ENCODE measurements at regions not wholly inside any gene's neighbourhood (a gene's known extent, or its start where the extent isn't known, plus 50 kb on each side); places are given as distances from the start of the nearest gene placed in this dataset.

DNA sequence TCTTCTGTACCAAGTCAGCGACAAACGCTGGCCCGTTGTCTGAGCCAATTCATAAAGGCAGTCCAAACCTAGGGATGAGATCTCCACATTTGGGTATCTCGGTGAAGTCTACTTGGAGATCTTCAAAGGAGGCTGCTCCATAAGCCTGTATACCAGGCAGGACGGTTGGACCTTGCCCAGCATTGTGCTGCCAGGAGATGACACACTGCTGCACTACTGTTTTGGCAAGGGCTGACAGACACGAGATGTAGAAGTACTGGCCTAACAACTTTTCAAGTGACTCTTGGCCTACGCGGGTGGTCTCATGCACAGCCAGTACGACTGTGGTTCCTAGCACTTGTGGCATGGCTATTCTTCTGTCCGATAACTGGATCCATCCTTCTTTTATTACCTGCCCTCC lies 135.3 kb downstream of the SLC38A6 start:
- TF ChIP-seq, protein P1, sequence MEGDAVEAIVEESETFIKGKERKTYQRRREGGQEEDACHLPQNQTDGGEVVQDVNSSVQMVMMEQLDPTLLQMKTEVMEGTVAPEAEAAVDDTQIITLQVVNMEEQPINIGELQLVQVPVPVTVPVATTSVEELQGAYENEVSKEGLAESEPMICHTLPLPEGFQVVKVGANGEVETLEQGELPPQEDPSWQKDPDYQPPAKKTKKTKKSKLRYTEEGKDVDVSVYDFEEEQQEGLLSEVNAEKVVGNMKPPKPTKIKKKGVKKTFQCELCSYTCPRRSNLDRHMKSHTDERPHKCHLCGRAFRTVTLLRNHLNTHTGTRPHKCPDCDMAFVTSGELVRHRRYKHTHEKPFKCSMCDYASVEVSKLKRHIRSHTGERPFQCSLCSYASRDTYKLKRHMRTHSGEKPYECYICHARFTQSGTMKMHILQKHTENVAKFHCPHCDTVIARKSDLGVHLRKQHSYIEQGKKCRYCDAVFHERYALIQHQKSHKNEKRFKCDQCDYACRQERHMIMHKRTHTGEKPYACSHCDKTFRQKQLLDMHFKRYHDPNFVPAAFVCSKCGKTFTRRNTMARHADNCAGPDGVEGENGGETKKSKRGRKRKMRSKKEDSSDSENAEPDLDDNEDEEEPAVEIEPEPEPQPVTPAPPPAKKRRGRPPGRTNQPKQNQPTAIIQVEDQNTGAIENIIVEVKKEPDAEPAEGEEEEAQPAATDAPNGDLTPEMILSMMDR (IDR thresholded peaks at IDR 0.05; ENCODE audit: extremely low read depth, low read depth, low read length), result no peak
- Histone ChIP-seq H3K4me3 (ENCODE audit: insufficient read depth, low read length) (no peak overlapping the region), H3K9me3 (ENCODE audit: low read depth, low read length) (peaks cover 2% of the 10 kb centered on the region), H3K4me2 (ENCODE audit: insufficient read depth, low read length) (no peak overlapping the region), H4K20me1 (ENCODE audit: insufficient read depth, low read length) (no peaks in the 10 kb centered on the region), H3K4me1 (ENCODE audit: insufficient read depth, low read length) (peaks cover 11% of the 10 kb centered on the region), H3K79me2 (ENCODE audit: insufficient read depth, low read length) (no peaks in the 10 kb centered on the region), H3K27ac (ENCODE audit: low read depth, low read length) (no peak overlapping the region), H3K27me3 (ENCODE audit: insufficient read depth, low read length) (no peaks in the 10 kb centered on the region), H3K36me3 (ENCODE audit: insufficient read depth, low read length) (no peaks in the 10 kb centered on the region), H2AFZ (ENCODE audit: low read length) (no peak overlapping the region)
- DNase-seq (ENCODE audit: insufficient read length, low spot score, missing footprints), result no peak

DNA sequence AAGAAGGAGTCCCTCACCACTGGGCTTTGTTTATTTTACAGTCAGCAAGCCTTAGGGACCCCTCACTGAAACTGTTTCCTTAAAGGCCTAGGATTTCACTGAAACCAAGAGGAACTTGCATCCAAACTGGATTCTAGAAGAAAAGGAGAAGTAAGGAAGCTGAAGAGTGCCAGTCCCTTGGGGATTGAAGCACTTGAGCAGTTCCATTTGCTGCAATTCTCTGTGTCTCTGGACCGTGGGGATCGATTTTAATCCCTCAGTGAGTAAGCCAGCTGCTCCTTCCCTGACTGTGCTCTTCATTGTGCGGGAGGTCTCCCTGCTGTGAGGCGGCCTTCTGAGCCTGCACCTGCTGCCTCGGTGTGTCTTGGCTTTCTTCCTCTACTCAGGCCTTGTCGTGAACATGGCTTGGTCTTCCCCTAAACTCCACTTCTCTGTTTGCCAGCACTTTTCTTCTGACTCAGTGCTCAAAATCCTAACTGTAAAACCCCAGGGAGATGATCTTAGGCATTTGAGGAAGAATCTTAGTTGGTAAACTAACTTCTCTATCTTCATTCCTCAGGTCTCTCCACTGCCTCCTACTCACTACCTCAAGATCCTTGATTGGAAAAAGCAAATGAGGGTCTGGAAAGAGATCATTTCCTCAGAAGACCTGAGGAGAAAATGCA lies 132.6 kb downstream of the SLC38A6 start:
- Histone ChIP-seq H3K27me3 (ENCODE audit: insufficient read depth, low read length) (no peaks in the 10 kb centered on the region), H3K27ac (ENCODE audit: low read depth, low read length) (no peak overlapping the region), H2AFZ (ENCODE audit: low read length) (no peak overlapping the region), H3K4me2 (ENCODE audit: insufficient read depth, low read length) (no peak overlapping the region), H3K79me2 (ENCODE audit: insufficient read depth, low read length) (no peaks in the 10 kb centered on the region), H3K36me3 (ENCODE audit: insufficient read depth, low read length) (no peaks in the 10 kb centered on the region), H3K9me3 (ENCODE audit: low read depth, low read length) (peaks cover 2% of the 10 kb centered on the region), H3K4me3 (ENCODE audit: insufficient read depth, low read length) (no peak overlapping the region), H4K20me1 (ENCODE audit: insufficient read depth, low read length) (no peaks in the 10 kb centered on the region), H3K4me1 (ENCODE audit: insufficient read depth, low read length) (peaks cover 25% of the 10 kb centered on the region)
- TF ChIP-seq, protein P1 (IDR thresholded peaks at IDR 0.05; ENCODE audit: extremely low read depth, low read depth, low read length), result no peak
- DNase-seq (ENCODE audit: insufficient read length, low spot score, missing footprints), result no peak

DNA sequence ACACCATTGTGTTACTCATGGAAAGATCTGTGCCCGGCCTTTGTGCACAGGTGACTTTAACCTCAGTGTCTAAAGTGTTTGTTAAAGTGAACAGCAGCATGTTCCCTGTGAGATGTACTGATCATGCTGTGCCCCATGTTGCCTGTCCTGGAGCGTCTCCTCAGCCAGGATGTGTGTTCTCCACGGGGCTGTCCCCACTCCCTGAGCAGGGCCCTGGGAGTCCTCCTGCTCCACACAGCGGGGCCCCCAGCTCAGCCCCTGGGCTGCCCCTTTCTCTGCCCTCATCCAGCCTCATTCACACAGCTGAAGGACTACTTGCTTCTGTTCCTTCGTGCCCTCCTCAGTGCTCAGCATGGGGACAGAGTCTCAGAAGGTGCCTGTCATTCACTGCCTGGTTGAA lies 131.5 kb downstream of the SLC38A6 start:
- no peak for DNase-seq (ENCODE audit: insufficient read length, low spot score, missing footprints)
- Histone ChIP-seq H3K4me1 (ENCODE audit: insufficient read depth, low read length) (peaks cover 25% of the 10 kb centered on the region), H3K27ac (ENCODE audit: low read depth, low read length) (no peak overlapping the region), H3K4me2 (ENCODE audit: insufficient read depth, low read length) (no peak overlapping the region), H4K20me1 (ENCODE audit: insufficient read depth, low read length) (no peaks in the 10 kb centered on the region), H3K4me3 (ENCODE audit: insufficient read depth, low read length) (no peak overlapping the region), H3K79me2 (ENCODE audit: insufficient read depth, low read length) (no peaks in the 10 kb centered on the region), H3K36me3 (ENCODE audit: insufficient read depth, low read length) (no peaks in the 10 kb centered on the region), H2AFZ (ENCODE audit: low read length) (no peak overlapping the region), H3K27me3 (ENCODE audit: insufficient read depth, low read length) (no peaks in the 10 kb centered on the region), H3K9me3 (ENCODE audit: low read depth, low read length) (peaks cover 2% of the 10 kb centered on the region)
- TF ChIP-seq, protein P1 (IDR thresholded peaks at IDR 0.05; ENCODE audit: extremely low read depth, low read depth, low read length), result no peak

DNA sequence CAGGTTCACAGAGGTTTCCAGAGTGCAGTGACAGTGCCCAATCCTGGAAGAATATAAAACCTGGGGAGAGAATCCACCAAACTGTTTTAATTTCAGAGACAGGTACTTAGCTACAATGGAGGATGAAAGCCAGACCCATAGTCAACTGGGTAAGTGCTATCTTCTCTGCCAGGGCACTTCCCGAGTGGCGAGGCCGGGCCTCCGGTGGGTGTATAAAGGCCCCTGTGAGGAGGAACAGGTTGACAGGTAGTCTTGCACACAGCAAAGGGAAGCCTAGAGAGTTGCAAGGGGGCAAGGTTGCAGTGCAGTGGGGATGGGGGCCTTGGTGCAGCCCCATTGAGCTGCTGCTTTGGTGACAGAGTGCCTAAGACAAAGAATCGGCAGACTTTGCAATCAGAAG lies 130.7 kb downstream of the SLC38A6 start:
- Histone ChIP-seq H3K36me3 (ENCODE audit: insufficient read depth, low read length) (no peaks in the 10 kb centered on the region), H3K9me3 (ENCODE audit: low read depth, low read length) (peaks cover 2% of the 10 kb centered on the region), H3K4me3 (ENCODE audit: insufficient read depth, low read length) (peak overlapping the region; percentile 44), H3K27ac (ENCODE audit: low read depth, low read length) (no peak overlapping the region), H3K79me2 (ENCODE audit: insufficient read depth, low read length) (no peaks in the 10 kb centered on the region), H3K4me2 (ENCODE audit: insufficient read depth, low read length) (peak overlapping the region; percentile 68), H4K20me1 (ENCODE audit: insufficient read depth, low read length) (no peaks in the 10 kb centered on the region), H2AFZ (ENCODE audit: low read length) (peak overlapping the region; percentile 77), H3K27me3 (ENCODE audit: insufficient read depth, low read length) (no peaks in the 10 kb centered on the region), H3K4me1 (ENCODE audit: insufficient read depth, low read length) (peaks cover 25% of the 10 kb centered on the region)
- DNase-seq (ENCODE audit: insufficient read length, low spot score, missing footprints), result no peak
- TF ChIP-seq, protein P1 (IDR thresholded peaks at IDR 0.05; ENCODE audit: extremely low read depth, low read depth, low read length), result no peak
